Breast epithelium (tissue), 3 donors: ENCODE measurements at regions not wholly inside any gene's neighbourhood (a gene's known extent, or its start where the extent isn't known, plus 50 kb on each side); places are given as distances from the start of the nearest gene placed in this dataset.

Experiments
- CTCF ChIP-seq, 3 donors: fragments of 450-650 bp; IDR thresholded peaks; one replicate each; pipeline ENCODE4 v1.5.1; 2016 to 2017; ENCODE audit warnings: antibody characterized with exemption in 3 of 3, mild to moderate bottlenecking in 3 of 3, moderate library complexity in 3 of 3
- POLR2AphosphoS5 ChIP-seq, 3 donors: sonication (generic); formaldehyde crosslinking; IDR thresholded peaks; one replicate each; pipeline ENCODE4 v1.6.1; 2017; ENCODE audit warnings: antibody characterized with exemption in 3 of 3

- TF ChIP-seq CTCF (IDR thresholded peaks at IDR 0.05) (no peak), POLR2AphosphoS5 (IDR thresholded peaks at IDR 0.05) (no peak)
These were observed 1646.9 kb upstream of the SPRY2 start for GRCh38 chr13:81987677-81988357.
